HG03060 (cell line): ENCODE measurements at regions not wholly inside any gene's neighbourhood (a gene's known extent, or its start where the extent isn't known, plus 50 kb on each side); places are given as distances from the start of the nearest gene placed in this dataset.

Experiments
- ATAC-seq: cut with Tn5 transposase; IDR thresholded peaks from one replicate; pipeline ENCODE4 v1.9.1; 2021; ENCODE audit warnings: low read depth, moderate number of reproducible peaks; ENCODE audit not compliant: unreplicated experiment

GRCh38 chrX:69110116-69110530 lies 55.1 kb downstream of the PJA1 start:
- no peak for ATAC-seq

- no peak for ATAC-seq
Measured at GRCh38 chrX:69109706-69110105, 55.5 kb downstream of the PJA1 start.

GRCh38 chrX:69109036-69109663 lies 56.1 kb downstream of the PJA1 start:
- ATAC-seq, result no peak

GRCh38 chrX:69107747-69108401 lies 57.4 kb downstream of the PJA1 start:
- no peak for ATAC-seq

GRCh38 chrX:69107231-69107739 lies 58.0 kb downstream of the PJA1 start:
- no peak for ATAC-seq

- ATAC-seq, result no peak
Measured at GRCh38 chrX:69104756-69105434, 60.4 kb downstream of the PJA1 start.

- no peak for ATAC-seq
Measured at GRCh38 chrX:69103539-69103938, 61.7 kb downstream of the PJA1 start.

GRCh38 chrX:69102612-69103194 lies 62.5 kb downstream of the PJA1 start:
- ATAC-seq, result no peak

GRCh38 chrX:69101683-69102251 lies 63.5 kb downstream of the PJA1 start:
- no peak for ATAC-seq

- ATAC-seq, result no peak
Measured at GRCh38 chrX:69100478-69100877, 64.8 kb downstream of the PJA1 start.

GRCh38 chrX:69097451-69098236 lies 67.6 kb downstream of the PJA1 start:
- ATAC-seq, result no peak

GRCh38 chrX:69096963-69097362 lies 68.3 kb downstream of the PJA1 start:
- no peak for ATAC-seq

- ATAC-seq, result no peak
Measured at GRCh38 chrX:69094977-69095669, 70.1 kb downstream of the PJA1 start.

GRCh38 chrX:69093960-69094871 lies 71.0 kb downstream of the PJA1 start:
- no peak for ATAC-seq

- ATAC-seq, result no peak
Measured at GRCh38 chrX:69090022-69090421, 75.2 kb downstream of the PJA1 start.

GRCh38 chrX:69089203-69089602 lies 76.0 kb downstream of the PJA1 start:
- no peak for ATAC-seq

- no peak for ATAC-seq
Measured at GRCh38 chrX:69088171-69088938, 76.9 kb downstream of the PJA1 start.

- no peak for ATAC-seq
Measured at GRCh38 chrX:69085826-69086225, 79.4 kb downstream of the PJA1 start.
